Retina (tissue), 1 donor: ENCODE measurements at regions not wholly inside any gene's neighbourhood (a gene's known extent, or its start where the extent isn't known, plus 50 kb on each side); places are given as distances from the start of the nearest gene placed in this dataset.
A peak's percentile ranks its signal among the peaks of the same experiment; 100 is the strongest.

Source experiments
- DNase-seq: peaks from one replicate; pipeline ENCODE4 v3.0.0-alpha.2; 2016

- DNase-seq, result no peak
These were observed 221.7 kb upstream of the TLE3 start for GRCh38 chr15:70319466-70319865.

- no peak for DNase-seq
These were observed 221.1 kb upstream of the TLE3 start for GRCh38 chr15:70318594-70319465.

- peak; percentile 39 for DNase-seq
These were observed 218.4 kb upstream of the TLE3 start for GRCh38 chr15:70316059-70316600.

- DNase-seq, result no peak
These were observed 217.7 kb upstream of the TLE3 start for GRCh38 chr15:70315431-70315830.

- DNase-seq, result no peak
These were observed 217.0 kb upstream of the TLE3 start for GRCh38 chr15:70314688-70315087.

- DNase-seq, result no peak
These were observed 216.3 kb upstream of the TLE3 start for GRCh38 chr15:70314018-70314354.

- DNase-seq, result no peak
These were observed 215.6 kb upstream of the TLE3 start for GRCh38 chr15:70313099-70314017.

- no peak for DNase-seq
These were observed 214.1 kb upstream of the TLE3 start for GRCh38 chr15:70311821-70312220.

GRCh38 chr15:70309716-70310115 lies 212.0 kb upstream of the TLE3 start:
- DNase-seq, result no peak

- no peak for DNase-seq
These were observed 211.2 kb upstream of the TLE3 start for GRCh38 chr15:70308735-70309434.

GRCh38 chr15:70308011-70308734 lies 210.5 kb upstream of the TLE3 start:
- DNase-seq, result no peak

GRCh38 chr15:70306582-70306981 lies 208.9 kb upstream of the TLE3 start:
- DNase-seq, result no peak

- DNase-seq, result no peak
These were observed 208.4 kb upstream of the TLE3 start for GRCh38 chr15:70306081-70306480.

GRCh38 chr15:70303981-70304380 lies 206.3 kb upstream of the TLE3 start:
- DNase-seq, result no peak

GRCh38 chr15:70302360-70302759 lies 204.6 kb upstream of the TLE3 start:
- no peak for DNase-seq

- no peak for DNase-seq
These were observed 203.7 kb upstream of the TLE3 start for GRCh38 chr15:70301396-70301795.

- no peak for DNase-seq
These were observed 202.5 kb upstream of the TLE3 start for GRCh38 chr15:70299931-70300869.

GRCh38 chr15:70297465-70298058 lies 199.8 kb upstream of the TLE3 start:
- no peak for DNase-seq

GRCh38 chr15:70294731-70295305 lies 197.1 kb upstream of the TLE3 start:
- no peak for DNase-seq
